Gastroesophageal sphincter (tissue), 4 donors: ENCODE measurements at regions not wholly inside any gene's neighbourhood (a gene's known extent, or its start where the extent isn't known, plus 50 kb on each side); places are given as distances from the start of the nearest gene placed in this dataset.

Experiments
- ATAC-seq: fragments of 150-250 bp; one replicate; pipeline ENCODE4 v1.9.1; 2016; ENCODE audit warnings: mild to moderate bottlenecking, moderate library complexity
- H3K27ac ChIP-seq, 4 donors: fragments of 200-600 bp; sonication (generic) in 3 of 4; 1 replicate in 3 of 4; 2 replicates in 1 of 4; pipeline ENCODE4 v1.5.1; 2016 to 2019
- H3K27me3 ChIP-seq: fragments of 200-600 bp; sonication (generic); one replicate; pipeline ENCODE4 v1.5.1; 2019
- H3K36me3 ChIP-seq, 2 donors: fragments of 200-600 bp; sonication (generic); one replicate each; pipeline ENCODE4 v1.5.1; 2019; ENCODE audit warnings: control low read depth in 1 of 2
- H3K4me1 ChIP-seq, 3 donors: fragments of 200-600 bp; sonication (generic); 1 replicate in 2 of 3; 2 replicates in 1 of 3; pipeline ENCODE4 v1.5.1; 2016 to 2019; ENCODE audit warnings: control low read depth in 2 of 3
- H3K4me3 ChIP-seq, 2 donors: fragments of 200-600 bp; sonication (generic); one replicate each; pipeline ENCODE4 v1.5.1; 2019; ENCODE audit warnings: mild to moderate bottlenecking in 1 of 2, moderate library complexity in 1 of 2
- H3K9me3 ChIP-seq, 3 donors: fragments of 200-600 bp; sonication (generic); one replicate each; pipeline ENCODE4 v1.5.1; 2017 to 2019; ENCODE audit warnings: control low read depth in 2 of 3
- EP300 ChIP-seq: sonication (generic); formaldehyde crosslinking; IDR thresholded peaks from one replicate; pipeline ENCODE4 v1.6.1; 2017; ENCODE audit warnings: antibody characterized with exemption, mild to moderate bottlenecking
- POLR2A ChIP-seq, 2 donors: fragments of 450-650 bp; IDR thresholded peaks; one replicate each; pipeline ENCODE4 v1.6.1; 2017; ENCODE audit warnings: antibody characterized with exemption in 2 of 2, mild to moderate bottlenecking in 2 of 2, moderate library complexity in 1 of 2
- POLR2AphosphoS5 ChIP-seq: sonication (generic); formaldehyde crosslinking; IDR thresholded peaks from one replicate; pipeline ENCODE4 v1.6.1; 2017; ENCODE audit warnings: antibody characterized with exemption
- WGBS, 2 donors: methylation state at CpG; one replicate each; pipeline ENCODE4 v1.1.5; 2018; ENCODE audit warnings: low coverage in 1 of 2; 5-methylcytosine and 5-hydroxymethylcytosine counted together
- TF ChIP-seq, protein P1 (sequence below), 4 experiments: fragments of 200-600 bp in 2 of 4; fragments of 450-650 bp in 2 of 4; sonication (generic) in 1 of 4; IDR thresholded peaks; one replicate each; pipeline ENCODE4 v1.5.1; 2017 to 2019; ENCODE audit warnings: antibody characterized with exemption in 4 of 4, mild to moderate bottlenecking in 2 of 4, moderate library complexity in 2 of 4

DNA sequence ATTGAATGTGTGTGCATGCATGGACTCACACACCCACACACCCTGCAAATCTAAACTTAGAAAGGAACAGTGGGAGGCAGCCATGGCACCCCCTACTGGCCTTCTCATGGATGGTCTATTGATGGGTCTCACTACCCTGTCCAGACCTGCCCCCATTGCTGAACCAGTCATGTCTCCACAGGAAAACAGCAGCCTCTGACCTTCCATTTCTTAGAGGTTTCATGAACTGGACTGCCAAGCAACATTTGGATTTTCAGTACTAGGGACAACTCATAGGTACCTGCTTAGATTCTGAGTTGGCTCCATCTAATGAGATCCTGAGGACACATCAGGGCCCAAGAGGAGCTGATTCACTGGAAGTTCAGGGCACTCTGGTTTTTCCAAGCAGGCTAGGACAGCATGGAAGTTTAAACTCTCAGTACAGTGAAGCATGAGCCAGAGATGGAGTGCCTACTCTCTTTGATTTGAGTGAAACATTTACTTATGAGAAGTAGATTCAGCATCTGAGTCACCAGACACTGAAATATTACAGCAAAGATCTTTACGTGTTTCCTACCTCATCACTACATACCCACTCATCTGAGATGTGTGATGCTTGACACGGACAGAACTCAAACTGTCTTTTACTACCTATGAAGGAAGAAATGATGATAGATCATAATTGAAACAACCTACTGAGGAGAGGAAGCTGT is 98.9 kb upstream of the PLEKHG7 start:
- Histone ChIP-seq H3K4me3 (no peak overlapping the region), H3K36me3 (no peaks in the 10 kb centered on the region), H3K27me3 (no peaks in the 10 kb centered on the region), H3K4me1 (no peaks in the 10 kb centered on the region), H3K9me3 (peaks cover 0 to 11% (median 0%) of the 10 kb centered on the region in 3 donors), H3K27ac (no peak overlapping the region)
- TF ChIP-seq POLR2AphosphoS5 (no peak), POLR2A (IDR thresholded peaks at IDR 0.05) (no peak), EP300 (no peak)
- TF ChIP-seq, protein P1, sequence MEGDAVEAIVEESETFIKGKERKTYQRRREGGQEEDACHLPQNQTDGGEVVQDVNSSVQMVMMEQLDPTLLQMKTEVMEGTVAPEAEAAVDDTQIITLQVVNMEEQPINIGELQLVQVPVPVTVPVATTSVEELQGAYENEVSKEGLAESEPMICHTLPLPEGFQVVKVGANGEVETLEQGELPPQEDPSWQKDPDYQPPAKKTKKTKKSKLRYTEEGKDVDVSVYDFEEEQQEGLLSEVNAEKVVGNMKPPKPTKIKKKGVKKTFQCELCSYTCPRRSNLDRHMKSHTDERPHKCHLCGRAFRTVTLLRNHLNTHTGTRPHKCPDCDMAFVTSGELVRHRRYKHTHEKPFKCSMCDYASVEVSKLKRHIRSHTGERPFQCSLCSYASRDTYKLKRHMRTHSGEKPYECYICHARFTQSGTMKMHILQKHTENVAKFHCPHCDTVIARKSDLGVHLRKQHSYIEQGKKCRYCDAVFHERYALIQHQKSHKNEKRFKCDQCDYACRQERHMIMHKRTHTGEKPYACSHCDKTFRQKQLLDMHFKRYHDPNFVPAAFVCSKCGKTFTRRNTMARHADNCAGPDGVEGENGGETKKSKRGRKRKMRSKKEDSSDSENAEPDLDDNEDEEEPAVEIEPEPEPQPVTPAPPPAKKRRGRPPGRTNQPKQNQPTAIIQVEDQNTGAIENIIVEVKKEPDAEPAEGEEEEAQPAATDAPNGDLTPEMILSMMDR (IDR thresholded peaks at IDR 0.05), result no peak
- ATAC-seq, result no peak
- WGBS, 2 donors, result 70 to 93% methylated on average over 2 of the region's 2 CpGs

DNA sequence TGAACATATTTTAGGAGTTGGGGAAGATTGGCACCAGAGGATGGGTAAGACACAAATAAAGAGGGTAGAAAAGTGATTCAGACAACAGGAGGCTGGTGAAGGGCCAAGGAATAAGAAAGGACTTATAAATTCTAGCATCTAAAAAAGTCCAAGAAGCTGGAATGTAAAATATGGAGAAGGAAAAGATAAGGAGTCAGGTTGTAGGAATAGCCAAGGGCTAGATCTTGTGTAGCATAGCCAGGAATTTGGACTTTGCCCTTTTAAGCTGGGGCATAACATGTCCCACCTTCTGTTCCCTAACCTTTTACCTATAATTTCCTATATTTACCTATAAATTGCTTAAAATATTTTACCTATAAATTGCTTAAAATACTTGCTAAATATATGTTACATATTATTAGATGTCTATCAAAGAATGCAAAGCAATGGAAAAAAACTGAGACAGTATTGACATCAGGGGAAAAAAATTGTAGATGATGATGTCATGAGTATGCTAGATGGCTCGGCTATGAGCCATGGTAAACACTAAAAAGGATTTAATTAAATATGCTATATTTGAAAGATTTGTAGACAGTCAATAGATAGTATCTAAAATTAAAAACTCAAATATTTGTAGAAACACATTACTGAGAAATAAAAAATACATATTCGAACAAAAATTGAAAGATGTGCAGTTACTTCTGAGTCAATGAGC is 99.7 kb upstream of the PLEKHG7 start:
- H3K4me1 ChIP-seq, result no peaks in the 10 kb centered on the region
- no peak overlapping the region for H3K4me3 ChIP-seq
- H3K9me3 ChIP-seq, result peaks cover 0 to 11% (median 0%) of the 10 kb centered on the region in 3 donors
- no peaks in the 10 kb centered on the region for H3K27me3 ChIP-seq
- H3K27ac ChIP-seq, result no peak overlapping the region
- no peaks in the 10 kb centered on the region for H3K36me3 ChIP-seq
- WGBS, 2 donors, result 84 to 87% methylated on average over 2 of the region's 2 CpGs
- ATAC-seq, result no peak
- TF ChIP-seq, protein P1 (IDR thresholded peaks at IDR 0.05), result no peak
- TF ChIP-seq POLR2A (IDR thresholded peaks at IDR 0.05) (no peak), EP300 (no peak), POLR2AphosphoS5 (no peak)

- no peaks in the 10 kb centered on the region for H3K27me3 ChIP-seq
- H3K9me3 ChIP-seq, result peaks cover 0 to 11% (median 0%) of the 10 kb centered on the region in 3 donors
- no peak overlapping the region for H3K27ac ChIP-seq
- H3K36me3 ChIP-seq, result no peaks in the 10 kb centered on the region
- TF ChIP-seq, protein P1 (IDR thresholded peaks at IDR 0.05), result no peak
- TF ChIP-seq POLR2A (IDR thresholded peaks at IDR 0.05), result no peak
- TF ChIP-seq EP300, result no peak
- no peak for TF ChIP-seq POLR2AphosphoS5
- no peak for ATAC-seq
- H3K4me3 ChIP-seq, result no peak overlapping the region
- 43 to 69% methylated on average over 1 to 2 of the region's 2 CpGs for WGBS, 2 donors
- H3K4me1 ChIP-seq, result no peaks in the 10 kb centered on the region
Observed at GRCh38 chr12:92602476-92602875, 100.3 kb upstream of the PLEKHG7 start.

GRCh38 chr12:92601680-92602079 is 101.1 kb upstream of the PLEKHG7 start:
- 80 to 85% methylated on average over 5 to 6 of the region's 6 CpGs for WGBS, 2 donors
- no peak overlapping the region for H3K4me3 ChIP-seq
- TF ChIP-seq POLR2AphosphoS5 (no peak), EP300 (no peak), POLR2A (IDR thresholded peaks at IDR 0.05) (no peak)
- TF ChIP-seq, protein P1 (IDR thresholded peaks at IDR 0.05), result no peak
- peaks cover 0 to 11% (median 0%) of the 10 kb centered on the region in 3 donors for H3K9me3 ChIP-seq
- H3K36me3 ChIP-seq, result no peaks in the 10 kb centered on the region
- no peak overlapping the region for H3K27ac ChIP-seq
- H3K4me1 ChIP-seq, result no peaks in the 10 kb centered on the region
- no peak for ATAC-seq
- H3K27me3 ChIP-seq, result no peaks in the 10 kb centered on the region

DNA sequence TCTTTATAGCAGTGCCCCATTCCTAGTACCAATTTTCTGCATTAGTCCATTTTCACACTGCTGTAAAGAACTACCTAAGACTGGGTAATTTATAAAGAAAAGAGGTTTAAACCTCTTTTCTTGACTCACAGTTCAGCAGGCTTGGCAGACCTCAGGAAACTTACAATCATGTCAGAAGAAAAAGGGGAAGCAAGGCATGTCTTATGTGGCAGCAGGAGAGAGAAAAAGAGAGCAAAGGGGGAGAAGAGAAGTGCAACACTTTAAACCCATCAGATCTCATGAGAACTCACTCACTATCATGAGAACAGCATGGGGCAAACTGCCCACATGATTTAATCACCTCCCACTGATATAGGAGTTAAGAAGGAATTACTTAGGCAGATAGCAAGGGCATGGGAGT is 101.6 kb upstream of the PLEKHG7 start:
- no peaks in the 10 kb centered on the region for H3K36me3 ChIP-seq
- H3K9me3 ChIP-seq, result peaks cover 0 to 11% (median 0%) of the 10 kb centered on the region in 3 donors
- no peaks in the 10 kb centered on the region for H3K4me1 ChIP-seq
- no peak overlapping the region for H3K4me3 ChIP-seq
- no peak overlapping the region for H3K27ac ChIP-seq
- no peak for ATAC-seq
- TF ChIP-seq, protein P1 (IDR thresholded peaks at IDR 0.05), result no peak
- TF ChIP-seq EP300 (no peak), POLR2A (IDR thresholded peaks at IDR 0.05) (no peak), POLR2AphosphoS5 (no peak)
- no peaks in the 10 kb centered on the region for H3K27me3 ChIP-seq
